ENCODE measurements at regions not wholly inside any gene's neighbourhood (a gene's known extent, or its start where the extent isn't known, plus 50 kb on each side); places are given as distances from the start of the nearest gene placed in this dataset.

DNA sequence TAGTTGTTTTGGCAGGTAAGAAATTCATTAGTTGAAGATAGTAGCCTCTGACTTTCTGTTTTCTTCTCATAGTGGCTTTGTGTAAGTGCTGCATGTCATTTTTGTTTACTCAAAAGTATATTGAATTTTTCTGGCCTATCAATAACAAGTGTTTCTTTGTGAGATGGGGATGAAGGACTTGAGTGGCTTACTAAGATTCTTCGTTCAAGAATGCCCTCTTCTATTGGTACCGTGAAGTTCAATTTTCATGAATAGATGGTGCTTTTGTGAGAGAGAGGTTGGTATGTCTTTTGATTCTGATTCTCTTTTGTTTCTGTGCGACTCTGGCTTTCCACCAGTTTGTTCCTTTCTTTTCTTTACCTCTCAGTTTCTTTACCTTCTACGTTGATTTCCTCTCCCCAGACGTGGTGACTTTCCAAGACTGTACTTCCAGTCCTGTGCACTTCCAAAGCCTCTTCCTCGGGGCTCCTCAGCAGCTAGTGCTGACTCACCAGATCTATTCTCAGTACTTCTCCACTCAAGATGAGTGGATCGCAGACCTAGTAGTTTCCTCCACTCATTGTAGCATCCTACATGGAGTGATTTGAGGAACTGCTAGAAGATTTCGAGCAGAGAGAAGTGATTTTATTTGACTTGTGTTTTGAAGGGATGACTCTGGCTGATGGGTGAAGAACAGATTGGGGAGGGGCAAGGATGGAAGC is 82.0 kb upstream of the EPHB3 start:
- ATAC-seq, result no peak
- intact Hi-C loops (cut with DNase I), result no loop called here
- Histone ChIP-seq H3K9me3 (no peaks in the 10 kb centered on the region), H3K36me3 (ENCODE audit: insufficient read depth in 1 of 2, low read depth in 1 of 2) (no peaks in the 10 kb centered on the region), H3K4me1 (no peaks in the 10 kb centered on the region), H3K27ac (no peak overlapping the region), H3K27me3 (ENCODE audit: insufficient read depth in 3 of 3, low read length in 2 of 3) (peaks cover 0 to 12% (median 0%) of the 10 kb centered on the region in 3 donors), H3K4me3 (no peak overlapping the region)
- DNase-seq, result no peak
- WGBS, 3 donors, result 58 to 63% (median 59%) methylated on average over 8 of the region's 8 CpGs
- TF ChIP-seq, protein P1, sequence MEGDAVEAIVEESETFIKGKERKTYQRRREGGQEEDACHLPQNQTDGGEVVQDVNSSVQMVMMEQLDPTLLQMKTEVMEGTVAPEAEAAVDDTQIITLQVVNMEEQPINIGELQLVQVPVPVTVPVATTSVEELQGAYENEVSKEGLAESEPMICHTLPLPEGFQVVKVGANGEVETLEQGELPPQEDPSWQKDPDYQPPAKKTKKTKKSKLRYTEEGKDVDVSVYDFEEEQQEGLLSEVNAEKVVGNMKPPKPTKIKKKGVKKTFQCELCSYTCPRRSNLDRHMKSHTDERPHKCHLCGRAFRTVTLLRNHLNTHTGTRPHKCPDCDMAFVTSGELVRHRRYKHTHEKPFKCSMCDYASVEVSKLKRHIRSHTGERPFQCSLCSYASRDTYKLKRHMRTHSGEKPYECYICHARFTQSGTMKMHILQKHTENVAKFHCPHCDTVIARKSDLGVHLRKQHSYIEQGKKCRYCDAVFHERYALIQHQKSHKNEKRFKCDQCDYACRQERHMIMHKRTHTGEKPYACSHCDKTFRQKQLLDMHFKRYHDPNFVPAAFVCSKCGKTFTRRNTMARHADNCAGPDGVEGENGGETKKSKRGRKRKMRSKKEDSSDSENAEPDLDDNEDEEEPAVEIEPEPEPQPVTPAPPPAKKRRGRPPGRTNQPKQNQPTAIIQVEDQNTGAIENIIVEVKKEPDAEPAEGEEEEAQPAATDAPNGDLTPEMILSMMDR (IDR thresholded peaks at IDR 0.05), result no peak

DNA sequence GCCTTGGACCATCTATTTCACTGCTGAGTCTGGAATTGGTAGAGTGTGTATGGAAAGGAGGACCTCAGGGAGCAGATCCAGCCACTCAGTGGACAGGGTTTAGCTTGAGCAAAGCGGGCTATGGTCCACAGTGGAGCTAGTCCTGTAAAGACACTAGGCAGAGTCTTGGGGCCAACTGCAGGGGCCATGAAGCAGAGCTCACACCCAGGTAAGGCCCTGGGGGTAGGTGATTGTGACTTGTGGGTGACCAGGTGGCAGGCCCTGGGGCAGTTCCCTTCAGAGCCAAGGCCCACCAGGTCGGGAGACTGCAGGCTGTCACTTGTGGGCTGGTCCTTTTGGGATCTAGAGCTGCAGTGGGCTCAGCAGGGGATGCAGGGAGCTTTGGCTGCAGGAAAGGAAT is 80.8 kb upstream of the EPHB3 start:
- H3K27ac ChIP-seq, result no peak overlapping the region
- DNase-seq (no peak), ATAC-seq (no peak)
- H3K4me1 ChIP-seq, result no peaks in the 10 kb centered on the region
- no peaks in the 10 kb centered on the region for H3K36me3 ChIP-seq (ENCODE audit: insufficient read depth in 1 of 2, low read depth in 1 of 2)
- TF ChIP-seq, protein P1 (IDR thresholded peaks at IDR 0.05), result no peak
- intact Hi-C loops (cut with DNase I), result no loop called here
- no peaks in the 10 kb centered on the region for H3K9me3 ChIP-seq
- no peak overlapping the region for H3K4me3 ChIP-seq
- WGBS, 3 donors, result 82 to 86% (median 85%) methylated on average over 2 of the region's 2 CpGs
- H3K27me3 ChIP-seq (ENCODE audit: insufficient read depth in 3 of 3, low read length in 2 of 3), result peaks cover 0 to 9% (median 0%) of the 10 kb centered on the region in 3 donors

DNA sequence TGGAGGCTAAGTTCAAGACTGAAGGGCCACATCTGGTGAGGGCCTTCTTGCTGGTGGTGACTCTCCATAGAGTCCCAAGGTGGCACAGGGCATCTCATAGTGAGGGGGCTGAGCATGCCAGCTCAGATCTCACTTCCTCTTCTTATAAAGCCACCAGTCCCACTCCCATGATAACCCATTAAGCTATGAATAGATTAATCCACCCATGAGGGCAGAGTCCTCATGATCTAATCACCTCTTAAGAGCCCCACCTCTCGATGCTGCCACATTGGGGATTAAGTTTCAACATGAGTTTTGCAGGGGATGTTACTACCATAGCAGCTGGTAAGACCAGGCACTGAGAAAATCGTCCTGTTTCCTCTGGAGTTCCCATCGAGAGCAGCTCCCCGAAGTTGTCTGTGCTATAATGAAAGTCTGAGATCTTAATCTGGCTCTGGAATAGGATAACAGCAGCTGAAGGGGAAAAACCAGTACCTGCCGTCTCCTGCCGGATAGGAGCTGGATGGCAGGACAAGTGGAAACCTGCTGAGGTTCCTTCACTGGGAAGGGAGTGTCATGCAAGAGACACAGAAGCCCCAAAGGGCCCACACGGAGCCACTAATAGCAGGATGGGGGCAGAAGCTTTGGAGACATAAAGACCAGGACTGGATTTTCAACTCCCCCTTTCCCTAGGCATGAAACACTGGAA is 79.5 kb upstream of the EPHB3 start:
- 47 to 55% (median 49%) methylated on average over 7 of the region's 7 CpGs for WGBS, 3 donors
- H3K36me3 ChIP-seq (ENCODE audit: insufficient read depth in 1 of 2, low read depth in 1 of 2), result no peaks in the 10 kb centered on the region
- intact Hi-C loops (cut with DNase I), result no loop called here
- ATAC-seq, result no peak
- TF ChIP-seq, protein P1 (IDR thresholded peaks at IDR 0.05), result no peak
- H3K27ac ChIP-seq, result no peak overlapping the region
- no peak overlapping the region for H3K4me3 ChIP-seq
- H3K4me1 ChIP-seq, result no peaks in the 10 kb centered on the region
- H3K27me3 ChIP-seq (ENCODE audit: insufficient read depth in 3 of 3, low read length in 2 of 3), result peaks cover 0 to 9% (median 0%) of the 10 kb centered on the region in 3 donors
- no peak for DNase-seq
- H3K9me3 ChIP-seq, result no peaks in the 10 kb centered on the region

DNA sequence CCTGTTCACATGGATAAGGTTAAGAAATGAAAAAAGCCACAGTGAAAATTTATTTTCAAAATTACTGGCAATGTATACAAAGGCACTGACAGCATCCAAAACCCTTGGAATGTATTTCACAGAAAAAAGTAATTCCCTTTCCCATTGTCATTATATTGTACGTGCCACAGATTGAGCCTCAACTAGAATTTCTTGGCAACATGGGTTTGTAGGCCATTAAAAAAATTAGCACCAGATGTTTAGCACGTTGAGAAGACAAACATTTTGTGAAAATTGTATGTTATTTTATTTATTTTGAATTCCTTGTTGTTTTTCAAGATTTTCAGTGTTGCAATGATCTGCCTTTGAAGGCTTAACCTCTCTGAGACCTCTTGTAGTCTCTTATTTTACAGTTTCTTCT is 76.3 kb upstream of the EPHB3 start:
- WGBS, 3 donors, result 28 to 34% (median 29%) methylated on average over 2 of the region's 2 CpGs
- DNase-seq, result no peak
- TF ChIP-seq, protein P1 (IDR thresholded peaks at IDR 0.05), result no peak

More for the DNA sequence above, 76.3 kb upstream of the EPHB3 start:
- ATAC-seq, result no peak
- peaks cover 0 to 10% (median 0%) of the 10 kb centered on the region in 3 donors for H3K27me3 ChIP-seq (ENCODE audit: insufficient read depth in 3 of 3, low read length in 2 of 3)
- no peak overlapping the region for H3K4me3 ChIP-seq
- H3K27ac ChIP-seq, result no peak overlapping the region
- no peaks in the 10 kb centered on the region for H3K9me3 ChIP-seq
- intact Hi-C loops (cut with DNase I), result no loop called here
- no peaks in the 10 kb centered on the region for H3K4me1 ChIP-seq
- H3K36me3 ChIP-seq (ENCODE audit: insufficient read depth in 1 of 2, low read depth in 1 of 2), result no peaks in the 10 kb centered on the region
